Liver (tissue), 8 donors: ENCODE measurements at regions not wholly inside any gene's neighbourhood (a gene's known extent, or its start where the extent isn't known, plus 50 kb on each side); places are given as distances from the start of the nearest gene placed in this dataset.

Experiments used
- DNase-seq: peaks from one replicate; pipeline ENCODE4 v3.0.0-alpha.2; 2017; ENCODE audit warnings: low spot score
- H3K27ac ChIP-seq, 2 donors: one replicate each; pipeline ENCODE4 v1.7.0; 2013; ENCODE audit warnings: inconsistent platforms in 2 of 2, low read length in 2 of 2, control low read depth in 1 of 2, low read depth in 1 of 2, mild to moderate bottlenecking in 1 of 2
- H3K27me3 ChIP-seq, 4 donors: one replicate each; pipeline versions ENCODE4 v1.6.1 to v1.7.0; 2013; ENCODE audit warnings: low read length in 3 of 4, inconsistent platforms in 1 of 4, mild to moderate bottlenecking in 1 of 4, moderate library complexity in 1 of 4; ENCODE audit not compliant: control insufficient read depth in 4 of 4, insufficient read depth in 4 of 4
- H3K36me3 ChIP-seq, 4 donors: one replicate each; pipeline versions ENCODE4 v1.6.1 to v1.7.0; 2013; ENCODE audit warnings: low read length in 3 of 4, mild to moderate bottlenecking in 3 of 4, low read depth in 1 of 4, moderate library complexity in 1 of 4; ENCODE audit not compliant: control insufficient read depth in 4 of 4, insufficient read depth in 3 of 4
- H3K4me1 ChIP-seq, 4 donors: one replicate each; pipeline versions ENCODE4 v1.6.1 to v1.7.0; 2013; ENCODE audit warnings: low read length in 3 of 4, mild to moderate bottlenecking in 3 of 4, moderate library complexity in 1 of 4; ENCODE audit not compliant: control insufficient read depth in 4 of 4, insufficient read depth in 4 of 4
- H3K4me3 ChIP-seq, 3 donors: one replicate each; pipeline versions ENCODE4 v1.6.1 to v1.7.0; 2013; ENCODE audit warnings: low read length in 3 of 3, control low read depth in 1 of 3, low read depth in 1 of 3, mild to moderate bottlenecking in 1 of 3
- H3K9ac ChIP-seq, 2 donors: one replicate each; pipeline ENCODE4 v1.7.0; 2013; ENCODE audit warnings: low read length in 2 of 2, mild to moderate bottlenecking in 2 of 2, moderate library complexity in 2 of 2, control low read depth in 1 of 2, low read depth in 1 of 2
- H3K9me3 ChIP-seq, 4 donors: one replicate each; pipeline versions ENCODE4 v1.6.1 to v1.7.0; 2013; ENCODE audit warnings: low read length in 3 of 4; ENCODE audit not compliant: control insufficient read depth in 4 of 4
- ATF3 ChIP-seq: IDR thresholded peaks from 2 replicates; pipeline ENCODE4 v1.6.1; 2016; ENCODE audit warnings: antibody characterized with exemption
- CTCF ChIP-seq: fragments of 150-350 bp; IDR thresholded peaks from 2 replicates; pipeline ENCODE4 v1.5.1; 2017; ENCODE audit warnings: improper control_type of control experiment, low read depth, low read length; ENCODE audit not compliant: missing input control
- FOXA1 ChIP-seq: IDR thresholded peaks from 2 replicates; pipeline ENCODE4 v1.6.1; 2016; ENCODE audit warnings: antibody characterized with exemption
- FOXA2 ChIP-seq: IDR thresholded peaks from 2 replicates; pipeline ENCODE4 v1.6.1; 2016; ENCODE audit warnings: antibody characterized with exemption
- GABPA ChIP-seq, 2 donors: IDR thresholded peaks in 1 of 2; conservative IDR thresholded peaks in 1 of 2; 2 replicates each; pipeline ENCODE4 v1.6.1; 2016; ENCODE audit warnings: antibody characterized with exemption in 2 of 2, mild to moderate bottlenecking in 1 of 2, moderate library complexity in 1 of 2
- HNF4A ChIP-seq, 2 donors: conservative IDR thresholded peaks; 2 replicates each; pipeline ENCODE4 v1.6.1; 2016; ENCODE audit warnings: antibody characterized with exemption in 2 of 2, mild to moderate bottlenecking in 2 of 2
- HNF4G ChIP-seq: IDR thresholded peaks from 2 replicates; pipeline ENCODE4 v1.6.1; 2016; ENCODE audit warnings: antibody characterized with exemption
- JUND ChIP-seq, 2 donors: IDR thresholded peaks; 2 replicates each; pipeline ENCODE4 v1.6.1; 2016; ENCODE audit warnings: antibody characterized with exemption in 2 of 2
- NR2F2 ChIP-seq: IDR thresholded peaks from 2 replicates; pipeline ENCODE4 v1.6.1; 2016; ENCODE audit warnings: antibody characterized with exemption
- RAD21 ChIP-seq, 2 donors: IDR thresholded peaks; 2 replicates each; pipeline ENCODE4 v1.6.1; 2016; ENCODE audit warnings: antibody characterized with exemption in 2 of 2, mild to moderate bottlenecking in 2 of 2
- REST ChIP-seq: IDR thresholded peaks from 2 replicates; pipeline ENCODE4 v1.6.1; 2016; ENCODE audit warnings: antibody characterized with exemption, mild to moderate bottlenecking
- RXRA ChIP-seq, 2 donors: IDR thresholded peaks; 2 replicates each; pipeline ENCODE4 v1.6.1; 2017 to 2018; ENCODE audit warnings: antibody characterized with exemption in 2 of 2, mild to moderate bottlenecking in 1 of 2
- SP1 ChIP-seq: IDR thresholded peaks from 2 replicates; pipeline ENCODE4 v1.6.1; 2018; ENCODE audit warnings: antibody characterized with exemption, mild to moderate bottlenecking
- TAF1 ChIP-seq: conservative IDR thresholded peaks from 2 replicates; pipeline ENCODE4 v1.6.1; 2016; ENCODE audit warnings: antibody characterized with exemption, mild to moderate bottlenecking
- YY1 ChIP-seq: IDR thresholded peaks from 2 replicates; pipeline ENCODE4 v1.6.1; 2016; ENCODE audit warnings: antibody characterized with exemption, mild to moderate bottlenecking
- WGBS: extraction: QIAGEN DNeasy Blood & Tissue Kit; methylation state at CpG from one replicate; pipeline ENCODE4 v1.1.7; 2013; 5-methylcytosine and 5-hydroxymethylcytosine counted together
- TF ChIP-seq, protein P1 (sequence below): IDR thresholded peaks from 2 replicates; pipeline ENCODE4 v1.6.1; 2016; ENCODE audit warnings: antibody characterized with exemption
- donor health status: healthy.
- donor health status: healthy.
- donor health status: healthy.
- donor health status: healthy.
- donor health status: healthy.

- DNase-seq, result no peak
Measured at GRCh38 chr22:49551897-49552614, 275.6 kb downstream of the BRD1 start.

More at GRCh38 chr22:49551897-49552614, 275.6 kb downstream of the BRD1 start:
- TF ChIP-seq FOXA2, result no peak
- no peak for TF ChIP-seq GABPA (IDR thresholded peaks at IDR 0.05 in 1 of 2, conservative IDR thresholded peaks at IDR 0.05 in 1 of 2)
- TF ChIP-seq SP1, result no peak
- no peak for TF ChIP-seq NR2F2
- no peak for TF ChIP-seq CTCF
- no peak for TF ChIP-seq FOXA1
- no peak for TF ChIP-seq YY1
- TF ChIP-seq RAD21 (IDR thresholded peaks at IDR 0.05), result no peak
- TF ChIP-seq, protein P1, sequence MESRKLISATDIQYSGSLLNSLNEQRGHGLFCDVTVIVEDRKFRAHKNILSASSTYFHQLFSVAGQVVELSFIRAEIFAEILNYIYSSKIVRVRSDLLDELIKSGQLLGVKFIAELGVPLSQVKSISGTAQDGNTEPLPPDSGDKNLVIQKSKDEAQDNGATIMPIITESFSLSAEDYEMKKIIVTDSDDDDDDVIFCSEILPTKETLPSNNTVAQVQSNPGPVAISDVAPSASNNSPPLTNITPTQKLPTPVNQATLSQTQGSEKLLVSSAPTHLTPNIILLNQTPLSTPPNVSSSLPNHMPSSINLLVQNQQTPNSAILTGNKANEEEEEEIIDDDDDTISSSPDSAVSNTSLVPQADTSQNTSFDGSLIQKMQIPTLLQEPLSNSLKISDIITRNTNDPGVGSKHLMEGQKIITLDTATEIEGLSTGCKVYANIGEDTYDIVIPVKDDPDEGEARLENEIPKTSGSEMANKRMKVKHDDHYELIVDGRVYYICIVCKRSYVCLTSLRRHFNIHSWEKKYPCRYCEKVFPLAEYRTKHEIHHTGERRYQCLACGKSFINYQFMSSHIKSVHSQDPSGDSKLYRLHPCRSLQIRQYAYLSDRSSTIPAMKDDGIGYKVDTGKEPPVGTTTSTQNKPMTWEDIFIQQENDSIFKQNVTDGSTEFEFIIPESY, result no peak
- TF ChIP-seq TAF1, result no peak
- no peak for TF ChIP-seq HNF4A (conservative IDR thresholded peaks at IDR 0.05)
- TF ChIP-seq REST, result no peak
- TF ChIP-seq HNF4G, result no peak
- no peak for TF ChIP-seq ATF3
- TF ChIP-seq JUND (IDR thresholded peaks at IDR 0.05), result no peak
- no peak for TF ChIP-seq RXRA (IDR thresholded peaks at IDR 0.05)
- 72% methylated on average over 15 of the region's 15 CpGs for WGBS
- no peak overlapping the region for H3K9ac ChIP-seq
- H3K36me3 ChIP-seq, result no peaks in the 10 kb centered on the region
- no peaks in the 10 kb centered on the region for H3K27me3 ChIP-seq
- peaks cover 0 to 6% (median 1%) of the 10 kb centered on the region in 4 donors for H3K9me3 ChIP-seq
- H3K4me3 ChIP-seq, result no peak overlapping the region
- H3K4me1 ChIP-seq, result no peaks in the 10 kb centered on the region
- no peak overlapping the region for H3K27ac ChIP-seq
